H9 (cell line): ENCODE measurements at regions not wholly inside any gene's neighbourhood (a gene's known extent, or its start where the extent isn't known, plus 50 kb on each side); places are given as distances from the start of the nearest gene placed in this dataset.

ENCODE experiments used
- DNase-seq: peaks from one replicate; pipeline ENCODE4 v3.0.0-alpha.2; 2017
- H2AFZ ChIP-seq: one replicate; pipeline ENCODE4 v1.6.1; 2013; ENCODE audit warnings: mild to moderate bottlenecking, low read length, control low read depth, moderate library complexity
- H2AK5ac ChIP-seq: 2 replicates; pipeline ENCODE4 v1.6.1; 2013; ENCODE audit warnings: low read length, control low read depth, mixed read lengths; ENCODE audit not compliant: insufficient read length
- H2BK120ac ChIP-seq: one replicate; pipeline ENCODE4 v1.6.1; 2013; ENCODE audit warnings: low read depth, mild to moderate bottlenecking, low read length, control low read depth, inconsistent platforms; ENCODE audit not compliant: poor library complexity, severe bottlenecking
- H2BK12ac ChIP-seq: 2 replicates; pipeline ENCODE4 v1.6.1; 2013; ENCODE audit warnings: low read length, control low read depth, mixed read lengths, low read depth; ENCODE audit not compliant: insufficient read length
- H2BK15ac ChIP-seq: 2 replicates; pipeline ENCODE4 v1.6.1; 2013; ENCODE audit warnings: low read depth, low read length, control low read depth
- H2BK20ac ChIP-seq: one replicate; pipeline ENCODE4 v1.6.1; 2013; ENCODE audit warnings: low read depth, mild to moderate bottlenecking, low read length, control low read depth, inconsistent platforms; ENCODE audit not compliant: poor library complexity, severe bottlenecking
- H2BK5ac ChIP-seq: 2 replicates; pipeline ENCODE4 v1.6.1; 2013; ENCODE audit warnings: low read length, control low read depth, mixed read lengths; ENCODE audit not compliant: insufficient read length
- H3K14ac ChIP-seq: 2 replicates; pipeline ENCODE4 v1.6.1; 2013; ENCODE audit warnings: low read length, control low read depth; ENCODE audit not compliant: insufficient read depth
- H3K18ac ChIP-seq: 2 replicates; pipeline ENCODE4 v1.6.1; 2013; ENCODE audit warnings: low read depth, mild to moderate bottlenecking, mixed read lengths, low read length, control low read depth; ENCODE audit not compliant: insufficient read length
- H3K23ac ChIP-seq: 2 replicates; pipeline ENCODE4 v1.6.1; 2013; ENCODE audit warnings: low read length, control low read depth, mixed read lengths, low read depth; ENCODE audit not compliant: insufficient read length
- H3K23me2 ChIP-seq: 2 replicates; pipeline ENCODE4 v1.6.1; 2013; ENCODE audit warnings: low read depth, mild to moderate bottlenecking, mixed read lengths, low read length, control low read depth; ENCODE audit not compliant: insufficient read length, poor library complexity, severe bottlenecking
- H3K27ac ChIP-seq: 2 replicates; pipeline ENCODE4 v1.5.1; 2013; ENCODE audit warnings: low read length, control low read depth, mixed read lengths, low read depth; ENCODE audit not compliant: insufficient read length
- H3K27me3 ChIP-seq: 2 replicates; pipeline ENCODE4 v1.6.1; 2013; ENCODE audit warnings: low read length, control low read depth, inconsistent platforms; ENCODE audit not compliant: insufficient read depth
- H3K4ac ChIP-seq: 2 replicates; pipeline ENCODE4 v1.6.1; 2013; ENCODE audit warnings: low read depth, mild to moderate bottlenecking, control low read depth, inconsistent platforms, low read length, moderate library complexity
- H3K4me1 ChIP-seq: 2 replicates; pipeline ENCODE4 v1.6.1; 2013; ENCODE audit warnings: low read length, control low read depth, inconsistent platforms; ENCODE audit not compliant: insufficient read depth
- H3K4me2 ChIP-seq: 2 replicates; pipeline ENCODE4 v1.6.1; 2013; ENCODE audit warnings: low read length, control low read depth, mixed read lengths; ENCODE audit not compliant: insufficient read length, insufficient read depth
- H3K56ac ChIP-seq: 2 replicates; pipeline ENCODE4 v1.6.1; 2013; ENCODE audit warnings: low read depth, mild to moderate bottlenecking, mixed read lengths, low read length, control low read depth; ENCODE audit not compliant: insufficient read length
- H3K79me1 ChIP-seq: 2 replicates; pipeline ENCODE4 v1.6.1; 2013; ENCODE audit warnings: low read depth, mild to moderate bottlenecking, moderate library complexity, low read length, control low read depth, inconsistent platforms; ENCODE audit not compliant: insufficient read depth, poor library complexity, severe bottlenecking
- H3K79me2 ChIP-seq: 2 replicates; pipeline ENCODE4 v1.6.1; 2013; ENCODE audit warnings: low read length, control low read depth, inconsistent platforms; ENCODE audit not compliant: insufficient read depth
- H3K9ac ChIP-seq: 2 replicates; pipeline ENCODE4 v1.6.1; 2013; ENCODE audit warnings: low read length, control low read depth, mixed read lengths; ENCODE audit not compliant: insufficient read length; ENCODE audit errors: extremely low read depth
- H3K9me3 ChIP-seq: one replicate; pipeline ENCODE4 v1.6.1; 2013; ENCODE audit warnings: low read depth, low read length, inconsistent platforms; ENCODE audit not compliant: control insufficient read depth
- H3T11ph ChIP-seq: one replicate; pipeline ENCODE4 v1.6.1; 2013; ENCODE audit warnings: mild to moderate bottlenecking, low read length, control low read depth, inconsistent platforms
- H4K20me1 ChIP-seq: one replicate; pipeline ENCODE4 v1.6.1; 2013; ENCODE audit not compliant: control insufficient read depth, insufficient read length, insufficient read depth
- H4K5ac ChIP-seq: 2 replicates; pipeline ENCODE4 v1.6.1; 2013; ENCODE audit warnings: low read depth, mild to moderate bottlenecking, mixed read lengths, low read length, control low read depth; ENCODE audit not compliant: insufficient read length
- H4K8ac ChIP-seq: replicated peaks from 2 replicates; pipeline ENCODE4 v1.6.1; 2013; ENCODE audit warnings: low read length, control low read depth, mixed read lengths, low read depth; ENCODE audit not compliant: insufficient read length
- H4K91ac ChIP-seq: 2 replicates; pipeline ENCODE4 v1.6.1; 2013; ENCODE audit warnings: low read depth, mild to moderate bottlenecking, moderate library complexity, mixed read lengths, low read length, control low read depth; ENCODE audit not compliant: insufficient read length
- H3K27ac Mint-ChIP-seq, 3 experiments: 2 replicates in 2 of 3; 3 replicates in 1 of 3; pipeline ENCODE4 v1.8.0; 2020 to 2021; ENCODE audit warnings: mixed read lengths in 3 of 3, mild to moderate bottlenecking in 1 of 3, moderate library complexity in 1 of 3
- H3K27me3 Mint-ChIP-seq: 2 replicates; pipeline ENCODE4 v1.8.0; 2021; ENCODE audit warnings: low read depth, mild to moderate bottlenecking, moderate library complexity, mixed read lengths
- H3K36me3 Mint-ChIP-seq, 3 experiments: 2 replicates in 2 of 3; 3 replicates in 1 of 3; pipeline ENCODE4 v1.8.0; 2020 to 2021; ENCODE audit warnings: low read depth in 3 of 3, mixed read lengths in 3 of 3; ENCODE audit not compliant: insufficient read depth in 1 of 3
- H3K4me1 Mint-ChIP-seq, 2 experiments: 2 replicates each; pipeline ENCODE4 v1.8.0; 2020; ENCODE audit warnings: mixed read lengths in 2 of 2
- H3K4me3 Mint-ChIP-seq, 2 experiments: 2 replicates in 1 of 2; 3 replicates in 1 of 2; pipeline ENCODE4 v1.8.0; 2020 to 2021; ENCODE audit warnings: mild to moderate bottlenecking in 2 of 2, mixed read lengths in 2 of 2, moderate library complexity in 1 of 2
- H3K9me3 Mint-ChIP-seq, 2 experiments: 2 replicates in 1 of 2; 3 replicates in 1 of 2; pipeline ENCODE4 v1.8.0; 2020; ENCODE audit warnings: mild to moderate bottlenecking in 2 of 2, mixed read lengths in 2 of 2, moderate library complexity in 1 of 2
- WGBS: extraction: QIAGEN DNeasy Blood & Tissue Kit; methylation state at CpG from one replicate; pipeline ENCODE4 v1.1.7; 2013; ENCODE audit warnings: missing lambda C conversion rate, low lambda C conversion rate, mixed read lengths; ENCODE audit not compliant: insufficient read length; ENCODE audit errors: extremely low coverage; 5-methylcytosine and 5-hydroxymethylcytosine counted together
- TF ChIP-seq, protein P1 (sequence below): fragments of 200-600 bp; sonication (generic); conservative IDR thresholded peaks from 3 replicates; pipeline ENCODE4 v1.8.0; 2021; ENCODE audit warnings: antibody characterized with exemption, mild to moderate bottlenecking

DNA sequence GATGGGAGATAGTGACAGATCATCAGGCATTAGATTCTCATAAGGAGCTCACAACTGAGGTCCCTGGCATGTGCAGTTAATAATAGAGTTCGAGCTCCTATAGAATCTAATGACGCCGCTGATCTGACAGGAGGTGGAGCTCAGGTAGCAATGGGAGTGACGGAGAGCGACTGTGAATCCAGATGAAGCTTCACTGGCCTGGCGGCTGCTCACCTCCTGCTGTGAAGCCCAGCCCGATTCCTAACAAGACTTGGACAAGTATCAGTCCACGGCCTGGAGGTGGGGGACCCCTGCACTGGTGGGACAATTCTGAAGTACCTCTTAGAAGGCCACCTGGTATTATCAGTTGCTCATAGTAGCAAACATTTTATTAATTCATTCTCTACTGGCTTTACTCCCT lies 377.9 kb upstream of the ITGA1 start:
- Histone ChIP-seq H2BK12ac (no peak overlapping the region), H3K79me2 (no peaks in the 10 kb centered on the region), H3K56ac (no peak overlapping the region), H3K18ac (no peak overlapping the region), H2BK20ac (no peak overlapping the region), H2BK5ac (no peak overlapping the region), H3K14ac (no peak overlapping the region), H4K8ac (no peak overlapping the region), H3K9me3 (no peaks in the 10 kb centered on the region), H4K91ac (no peak overlapping the region), H3K4me2 (no peak overlapping the region), H3K23ac (no peak overlapping the region), H3K4ac (no peak overlapping the region), H3K27ac (no peak overlapping the region), H2AK5ac (no peak overlapping the region), H2AFZ (no peak overlapping the region), H4K5ac (no peak overlapping the region), H3K4me1 (no peaks in the 10 kb centered on the region), H3K79me1 (no peaks in the 10 kb centered on the region), H3K23me2 (no peaks in the 10 kb centered on the region), H2BK15ac (no peak overlapping the region), H4K20me1 (no peaks in the 10 kb centered on the region), H3K27me3 (no peaks in the 10 kb centered on the region), H2BK120ac (no peak overlapping the region), H3T11ph (no peak overlapping the region), H3K9ac (no peak overlapping the region)
- TF ChIP-seq, protein P1, sequence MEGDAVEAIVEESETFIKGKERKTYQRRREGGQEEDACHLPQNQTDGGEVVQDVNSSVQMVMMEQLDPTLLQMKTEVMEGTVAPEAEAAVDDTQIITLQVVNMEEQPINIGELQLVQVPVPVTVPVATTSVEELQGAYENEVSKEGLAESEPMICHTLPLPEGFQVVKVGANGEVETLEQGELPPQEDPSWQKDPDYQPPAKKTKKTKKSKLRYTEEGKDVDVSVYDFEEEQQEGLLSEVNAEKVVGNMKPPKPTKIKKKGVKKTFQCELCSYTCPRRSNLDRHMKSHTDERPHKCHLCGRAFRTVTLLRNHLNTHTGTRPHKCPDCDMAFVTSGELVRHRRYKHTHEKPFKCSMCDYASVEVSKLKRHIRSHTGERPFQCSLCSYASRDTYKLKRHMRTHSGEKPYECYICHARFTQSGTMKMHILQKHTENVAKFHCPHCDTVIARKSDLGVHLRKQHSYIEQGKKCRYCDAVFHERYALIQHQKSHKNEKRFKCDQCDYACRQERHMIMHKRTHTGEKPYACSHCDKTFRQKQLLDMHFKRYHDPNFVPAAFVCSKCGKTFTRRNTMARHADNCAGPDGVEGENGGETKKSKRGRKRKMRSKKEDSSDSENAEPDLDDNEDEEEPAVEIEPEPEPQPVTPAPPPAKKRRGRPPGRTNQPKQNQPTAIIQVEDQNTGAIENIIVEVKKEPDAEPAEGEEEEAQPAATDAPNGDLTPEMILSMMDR = no peak
- DNase-seq = no peak
- H3K36me3 Mint-ChIP-seq = peaks cover 0 to 12% (median 3%) of the 10 kb centered on the region in 3 experiments; a peak in 2 of 7 replicates
- H3K4me3 Mint-ChIP-seq = no peak overlapping the region
- H3K27ac Mint-ChIP-seq = peak overlapping the region in 1 of 3 experiments; percentile 87; a peak in 1 of 7 replicates
- peaks cover 0 to 5% of the 10 kb centered on the region in 2 experiments; a peak in 2 of 4 replicates for H3K4me1 Mint-ChIP-seq
- WGBS = no CpG with 5 or more reads among the region's 8 CpGs
- H3K27me3 Mint-ChIP-seq = no peaks in the 10 kb centered on the region
- peaks cover 4 to 10% of the 10 kb centered on the region in 2 experiments; a peak in 4 of 5 replicates for H3K9me3 Mint-ChIP-seq
